ENCODE measurements at regions not wholly inside any gene's neighbourhood (a gene's known extent, or its start where the extent isn't known, plus 50 kb on each side); places are given as distances from the start of the nearest gene placed in this dataset.

- no peak for TF ChIP-seq EZH2phosphoT487 (IDR thresholded peaks at IDR 0.05; ENCODE audit: borderline replicate concordance)
- TF ChIP-seq, protein P1, sequence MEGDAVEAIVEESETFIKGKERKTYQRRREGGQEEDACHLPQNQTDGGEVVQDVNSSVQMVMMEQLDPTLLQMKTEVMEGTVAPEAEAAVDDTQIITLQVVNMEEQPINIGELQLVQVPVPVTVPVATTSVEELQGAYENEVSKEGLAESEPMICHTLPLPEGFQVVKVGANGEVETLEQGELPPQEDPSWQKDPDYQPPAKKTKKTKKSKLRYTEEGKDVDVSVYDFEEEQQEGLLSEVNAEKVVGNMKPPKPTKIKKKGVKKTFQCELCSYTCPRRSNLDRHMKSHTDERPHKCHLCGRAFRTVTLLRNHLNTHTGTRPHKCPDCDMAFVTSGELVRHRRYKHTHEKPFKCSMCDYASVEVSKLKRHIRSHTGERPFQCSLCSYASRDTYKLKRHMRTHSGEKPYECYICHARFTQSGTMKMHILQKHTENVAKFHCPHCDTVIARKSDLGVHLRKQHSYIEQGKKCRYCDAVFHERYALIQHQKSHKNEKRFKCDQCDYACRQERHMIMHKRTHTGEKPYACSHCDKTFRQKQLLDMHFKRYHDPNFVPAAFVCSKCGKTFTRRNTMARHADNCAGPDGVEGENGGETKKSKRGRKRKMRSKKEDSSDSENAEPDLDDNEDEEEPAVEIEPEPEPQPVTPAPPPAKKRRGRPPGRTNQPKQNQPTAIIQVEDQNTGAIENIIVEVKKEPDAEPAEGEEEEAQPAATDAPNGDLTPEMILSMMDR (conservative IDR thresholded peaks at IDR 0.05; ENCODE audit: low read length) = peak; percentile 86
Measured at GRCh38 chr22:22955866-22956535, 68.4 kb downstream of the IGLL5 start.
